HG03175 (cell line): ENCODE measurements at regions not wholly inside any gene's neighbourhood (a gene's known extent, or its start where the extent isn't known, plus 50 kb on each side); places are given as distances from the start of the nearest gene placed in this dataset.
"Not testable (repeated sequence)": the region's sequence is repeated elsewhere in the genome, so short reads cannot be mapped to it uniquely, and the experiment has no call there.

ENCODE experiments used
- ATAC-seq: cut with Tn5 transposase; IDR thresholded peaks from one replicate; pipeline ENCODE4 v1.9.1; 2021; ENCODE audit warnings: mild to moderate bottlenecking, moderate library complexity; ENCODE audit not compliant: unreplicated experiment

DNA sequence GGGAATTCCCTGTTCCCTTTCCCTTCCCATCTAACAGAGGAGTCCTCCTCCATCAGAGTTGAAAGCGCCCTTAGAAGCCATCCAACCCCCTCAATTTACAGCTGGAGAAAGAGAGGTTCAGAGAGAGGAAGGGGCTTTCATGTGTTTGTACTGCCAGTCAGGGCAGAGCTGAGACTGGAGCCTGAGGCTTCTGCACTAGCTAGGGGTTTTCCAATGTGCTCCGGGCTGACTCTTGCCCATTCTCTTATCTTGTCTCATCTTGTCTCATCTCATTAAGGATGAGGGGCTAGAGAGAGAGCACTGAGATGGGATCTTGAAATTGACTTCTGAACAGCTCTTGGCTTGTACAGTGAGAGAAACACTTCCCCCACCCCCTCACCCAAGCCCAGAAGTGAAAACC, 67.4 kb upstream of the SHB start:
- no peak for ATAC-seq

DNA sequence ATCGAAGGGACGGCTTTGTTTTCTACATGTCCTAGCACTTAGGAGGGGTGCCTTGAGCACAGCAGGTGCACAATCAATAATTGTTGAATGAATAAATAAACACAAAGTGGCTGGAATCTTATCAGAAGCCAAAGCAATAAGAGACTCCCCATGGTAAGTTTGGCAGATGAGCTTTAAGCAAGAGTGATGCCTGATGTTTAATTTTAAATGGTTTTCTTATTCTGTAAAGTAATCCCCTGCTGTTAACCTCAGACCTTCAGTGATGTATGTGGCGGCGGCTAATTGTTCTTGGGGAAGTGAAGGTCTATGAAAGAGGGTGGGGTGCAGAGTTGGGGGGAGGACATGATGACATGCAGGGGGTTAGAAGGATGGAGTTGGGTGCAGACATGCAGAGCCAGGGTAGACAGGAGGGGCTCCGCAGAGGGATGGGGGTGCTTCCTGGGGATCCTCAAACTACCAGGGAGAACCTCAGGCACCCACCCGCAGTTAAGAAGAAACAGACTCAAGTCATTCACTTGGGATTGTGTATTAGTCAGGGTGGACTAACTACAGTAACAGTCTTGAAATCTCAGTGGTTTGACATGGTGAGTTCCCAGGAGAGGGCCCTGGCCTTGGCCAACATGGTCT, 65.7 kb upstream of the SHB start:
- ATAC-seq, result no peak

DNA sequence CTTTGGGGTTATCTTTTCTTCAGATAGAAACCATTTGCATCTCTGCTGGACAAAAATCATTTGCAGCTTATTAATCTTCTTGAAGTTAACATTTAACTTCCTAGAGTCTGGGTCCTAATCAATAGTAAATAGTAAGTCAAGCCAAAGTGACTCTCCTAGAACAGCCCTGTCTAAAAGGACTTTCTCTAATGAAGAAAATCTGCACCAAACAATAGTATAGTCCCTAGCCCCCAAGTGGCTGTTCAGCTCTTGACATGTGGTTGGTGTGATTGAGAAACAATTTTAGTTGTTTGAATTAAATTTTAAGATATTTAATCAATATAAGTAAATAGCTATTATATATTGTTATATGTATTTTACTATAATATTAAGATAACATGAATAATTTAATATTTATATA, 64.6 kb upstream of the SHB start:
- ATAC-seq, result no peak

DNA sequence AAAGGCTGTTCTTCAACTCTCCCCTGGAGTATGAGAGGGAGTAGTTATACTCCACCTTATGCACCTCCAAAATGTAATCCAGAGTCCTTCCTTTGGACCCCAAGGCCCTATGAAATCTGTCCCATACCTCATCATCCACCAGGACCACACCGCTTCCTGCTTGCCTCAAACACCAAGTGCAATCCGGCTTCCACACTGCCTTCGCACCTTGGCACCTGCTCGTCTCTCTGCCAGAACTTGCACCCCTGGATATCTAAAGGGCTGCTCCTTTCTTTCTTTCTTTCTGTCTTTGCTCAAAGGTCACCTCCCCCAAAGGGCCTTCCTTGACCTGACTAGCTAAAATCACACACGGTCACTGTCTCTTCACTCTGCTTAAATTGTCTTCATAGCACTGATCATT, 63.9 kb upstream of the SHB start:
- ATAC-seq, result no peak

DNA sequence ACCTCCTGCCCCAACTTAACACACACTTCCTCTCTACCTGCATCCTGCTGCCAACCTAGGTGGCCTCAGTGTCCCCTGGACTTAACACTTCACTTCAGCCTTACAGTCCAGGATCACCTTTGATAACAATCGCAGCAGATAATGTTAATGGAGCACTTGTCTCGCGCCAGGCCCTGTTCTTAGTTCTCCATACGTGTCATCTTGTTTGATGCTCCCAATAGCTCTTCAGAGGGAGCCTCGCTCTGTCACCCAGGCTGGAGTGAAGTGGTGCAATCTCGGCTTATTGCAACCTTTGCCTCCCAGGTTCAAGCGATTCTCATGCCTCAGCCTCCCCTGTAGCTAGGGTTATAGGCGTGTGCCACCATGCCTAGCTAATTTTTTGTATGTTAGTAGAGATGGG, 62.7 kb upstream of the SHB start:
- no peak for ATAC-seq

DNA sequence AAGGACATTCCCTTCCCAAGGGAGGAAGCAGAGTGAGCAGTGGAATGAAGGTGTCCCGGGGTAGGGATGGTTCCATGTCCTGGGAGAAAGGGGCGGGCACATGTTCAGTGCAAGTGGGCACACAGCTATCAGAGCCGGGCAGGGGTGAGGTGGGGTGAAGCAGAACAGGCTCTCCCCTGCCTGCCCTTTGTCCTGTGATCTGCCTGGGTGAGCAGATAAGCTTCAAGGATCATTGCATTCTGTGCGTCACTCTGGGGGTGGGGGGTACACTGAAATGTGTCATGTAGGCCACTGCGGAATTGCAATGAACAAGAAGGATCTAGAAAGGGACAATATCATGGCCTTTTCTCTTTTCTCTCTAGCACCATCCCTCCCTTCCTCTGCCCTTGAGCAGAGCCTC, 61.7 kb upstream of the SHB start:
- no peak for ATAC-seq

DNA sequence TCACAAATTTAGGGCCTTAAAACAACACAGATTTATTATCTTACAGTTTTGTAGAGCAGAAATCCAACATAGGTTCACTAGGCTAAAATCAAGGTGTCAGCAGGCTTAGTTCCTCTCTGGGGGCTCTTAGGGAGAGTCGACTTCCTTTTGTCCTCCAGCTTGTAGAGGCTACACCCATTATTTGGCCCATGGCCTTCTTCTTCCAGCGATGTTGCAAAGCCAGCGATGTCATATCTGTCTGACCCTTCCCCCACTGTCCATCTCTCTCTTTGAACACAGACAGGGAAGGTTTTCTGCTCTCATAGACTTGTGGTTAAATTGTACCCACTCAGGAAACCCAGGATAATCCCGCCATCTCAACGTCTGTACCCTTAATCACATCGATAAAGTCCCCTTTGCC, 60.3 kb upstream of the SHB start:
- no peak for ATAC-seq

DNA sequence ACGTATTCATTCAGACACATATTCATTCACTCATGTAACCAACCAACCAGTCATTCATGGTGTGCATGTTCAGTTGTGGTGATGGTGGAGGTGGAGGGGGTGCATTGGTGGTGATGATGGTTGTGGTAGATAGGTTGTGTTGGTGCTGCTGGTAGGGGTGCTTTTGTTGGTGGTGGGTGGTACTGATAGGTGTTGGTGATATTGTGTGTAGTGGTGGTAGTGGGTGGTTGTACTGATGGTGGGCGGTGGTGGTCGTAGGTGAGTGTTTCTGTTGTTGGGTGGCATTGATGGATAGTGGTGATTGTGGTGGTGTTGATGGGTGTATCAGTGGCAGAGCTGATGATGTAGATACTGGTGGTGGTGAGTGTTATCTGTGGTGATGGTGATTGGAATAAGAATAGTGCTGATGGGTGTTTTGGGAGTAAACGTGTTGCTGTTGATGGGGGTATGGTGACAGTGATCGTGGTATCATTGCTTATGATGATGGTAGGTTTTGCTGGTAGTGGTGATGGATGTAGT, 59.8 kb upstream of the SHB start:
- no peak for ATAC-seq

DNA sequence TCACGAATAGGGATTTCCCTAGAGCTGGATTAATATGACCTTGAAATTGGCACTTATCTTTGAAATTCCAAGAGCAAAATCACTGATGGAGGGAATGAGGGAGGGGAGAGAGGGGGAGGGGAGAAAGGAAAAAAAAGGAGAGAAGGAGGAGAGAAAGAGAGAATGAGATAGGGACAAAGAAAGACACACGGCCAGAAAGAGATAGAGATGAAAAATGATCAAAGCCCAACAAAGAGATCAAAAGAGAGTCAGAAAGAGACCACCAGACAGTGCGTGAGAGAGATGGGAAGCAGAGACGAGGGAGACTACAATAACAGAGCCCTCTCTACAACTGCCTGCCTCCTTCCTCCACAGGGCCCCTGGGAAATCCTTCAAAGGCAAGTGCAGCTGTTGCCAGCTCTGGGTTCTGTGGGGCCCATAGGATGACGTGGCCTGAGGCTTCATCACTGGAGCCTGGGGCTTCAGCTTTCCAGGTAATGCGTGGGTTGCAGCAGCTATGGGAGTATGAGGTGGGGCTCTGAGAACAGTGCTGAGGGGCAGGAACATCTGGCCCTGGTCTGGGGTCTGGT, 58.3 kb upstream of the SHB start:
- no peak for ATAC-seq

DNA sequence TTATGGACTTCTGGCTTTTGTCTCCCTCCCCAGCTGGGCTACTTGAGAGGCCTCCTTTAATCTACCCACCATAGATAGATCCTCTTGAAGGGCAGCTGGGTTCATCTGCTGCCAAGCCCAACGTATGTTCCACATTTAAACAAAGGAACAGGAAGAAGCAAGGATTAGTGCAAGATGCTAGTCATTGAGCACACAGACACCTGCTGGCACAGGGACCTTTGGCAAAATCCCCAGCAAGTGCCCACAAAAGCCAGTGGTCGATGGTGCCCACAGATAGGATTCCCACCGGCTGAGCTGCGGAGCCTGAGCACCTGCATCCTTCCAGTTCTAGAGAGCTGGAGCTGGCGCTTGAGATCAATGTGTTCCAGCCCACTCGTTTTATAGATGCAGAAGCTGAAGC, 57.7 kb upstream of the SHB start:
- no peak for ATAC-seq

DNA sequence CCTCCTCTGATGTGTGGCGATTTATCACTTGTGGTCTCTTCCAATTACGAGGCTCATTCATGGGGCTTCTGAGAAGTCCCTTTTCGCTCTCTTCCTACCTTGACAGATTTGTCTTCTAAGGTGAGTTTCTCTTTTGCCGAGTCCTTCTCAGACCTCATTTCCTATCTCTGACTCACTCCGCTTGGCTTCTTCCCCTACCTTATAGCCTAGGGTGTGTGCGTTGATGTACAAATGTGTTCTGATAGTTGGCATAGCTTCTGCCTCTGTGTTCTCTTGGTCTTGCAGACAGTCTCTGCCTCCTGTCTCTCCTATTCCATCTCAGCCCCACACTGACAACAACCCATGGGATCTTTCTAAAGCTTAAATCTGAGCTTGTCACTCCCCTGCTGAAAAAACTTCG, 56.9 kb upstream of the SHB start:
- no peak for ATAC-seq

DNA sequence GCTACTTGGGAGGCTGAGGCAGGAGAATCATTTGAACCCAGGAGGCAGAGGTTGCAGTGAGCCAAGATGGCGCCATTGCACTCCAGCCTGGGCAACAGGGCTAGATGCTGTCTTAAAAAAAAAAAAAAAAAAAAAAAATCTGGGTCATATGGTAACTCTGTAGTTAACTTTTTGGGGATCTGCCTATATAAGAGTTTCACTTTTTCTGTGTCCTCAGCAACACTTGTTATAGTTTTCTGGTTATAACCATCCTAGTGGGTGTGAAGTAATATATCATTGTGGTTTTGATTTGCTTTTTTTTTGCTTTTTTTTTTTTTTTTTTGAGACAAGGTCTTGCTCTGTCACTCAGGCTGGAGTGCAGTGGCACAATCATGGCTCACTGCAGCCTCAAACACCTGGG, 54.3 kb upstream of the SHB start:
- ATAC-seq, result not testable (repeated sequence)

DNA sequence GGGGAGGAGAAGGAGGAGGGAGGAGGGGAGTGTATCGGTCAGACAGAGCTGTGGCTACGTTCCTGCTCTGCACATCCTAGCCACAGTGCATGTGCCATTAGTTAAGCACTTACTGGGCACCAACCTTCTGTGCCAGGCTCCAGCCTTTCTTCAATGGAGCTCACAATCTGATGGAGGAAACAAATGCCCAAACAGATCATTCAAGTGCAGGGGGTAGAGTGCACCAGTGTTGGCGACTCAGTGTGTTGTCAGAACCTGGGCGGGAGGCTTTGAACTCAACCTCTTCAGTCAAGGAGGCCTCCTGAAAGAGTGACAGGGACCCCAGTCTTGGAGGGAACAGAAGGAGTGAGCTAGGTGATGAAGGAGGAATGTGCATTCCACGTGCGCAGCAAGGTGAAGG, 51.9 kb upstream of the SHB start:
- no peak for ATAC-seq

DNA sequence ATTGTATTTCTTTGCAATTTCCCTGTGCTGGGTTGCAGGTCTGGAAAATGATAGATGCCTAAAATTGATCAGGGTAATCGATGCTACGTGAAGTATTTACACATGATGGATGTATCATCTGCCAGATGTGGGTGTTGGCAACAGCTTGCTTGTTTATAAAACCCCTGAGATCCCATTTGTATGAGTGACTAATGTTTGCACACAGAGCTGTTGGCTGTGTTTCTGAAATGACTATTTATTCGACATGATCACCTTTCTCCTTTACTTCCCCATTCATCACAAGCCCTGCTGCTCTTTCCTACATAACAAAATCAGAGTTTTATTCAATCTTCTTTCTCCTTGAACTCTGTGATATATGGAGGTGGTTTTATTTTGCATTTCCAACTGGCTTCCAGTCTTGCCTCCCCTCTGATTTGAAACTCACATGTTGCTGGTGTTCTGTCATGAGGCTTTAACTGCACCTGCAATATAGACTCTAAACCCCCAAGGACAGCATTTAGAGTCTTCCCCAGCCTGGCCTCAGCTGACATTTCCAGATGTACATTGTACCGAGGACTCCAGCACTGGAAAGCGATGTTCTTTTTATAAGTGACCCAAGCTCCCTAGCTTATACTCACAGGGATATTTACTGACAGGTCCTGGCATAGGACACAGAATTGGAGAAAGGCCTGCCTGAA, 50.7 kb upstream of the SHB start:
- ATAC-seq, result no peak

DNA sequence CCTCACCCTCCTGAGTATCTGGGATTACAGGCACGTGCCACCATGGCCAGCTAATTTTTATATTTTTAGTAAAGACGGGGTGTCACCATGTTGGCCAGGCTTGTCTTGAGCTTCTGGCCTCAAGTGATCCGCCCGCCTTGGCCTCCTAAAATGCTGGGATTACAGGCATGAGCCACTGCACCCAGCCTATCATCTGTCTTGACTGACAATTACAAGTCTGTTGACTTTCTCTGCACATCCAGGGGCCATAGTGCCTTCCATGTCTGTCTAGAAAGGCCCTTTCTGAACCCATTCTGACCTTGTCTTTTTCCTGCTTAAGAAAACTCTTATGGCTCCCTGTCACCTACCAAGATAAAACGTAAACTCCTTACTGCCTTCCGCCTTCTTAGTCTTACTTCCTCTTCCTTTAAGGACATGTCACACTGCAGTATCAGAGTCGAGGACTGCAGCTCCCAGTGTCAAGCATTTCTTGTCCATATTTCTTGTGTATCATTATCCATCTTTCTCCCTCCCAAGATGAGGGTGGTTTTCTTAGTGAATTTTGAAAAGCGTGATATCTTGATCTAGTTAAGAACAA, 49.9 kb upstream of the SHB start:
- no peak for ATAC-seq
